GM18861 (cell line): ENCODE measurements at regions not wholly inside any gene's neighbourhood (a gene's known extent, or its start where the extent isn't known, plus 50 kb on each side); places are given as distances from the start of the nearest gene placed in this dataset.
"Not testable (repeated sequence)": the region's sequence is repeated elsewhere in the genome, so short reads cannot be mapped to it uniquely, and the experiment has no call there.

ENCODE experiments used
- ATAC-seq: cut with Tn5 transposase; IDR thresholded peaks from one replicate; pipeline ENCODE4 v1.9.1; 2021; ENCODE audit not compliant: unreplicated experiment

GRCh38 chr16:88227026-88227721, 155.6 kb upstream of the ZNF469 start:
- ATAC-seq, result not testable (repeated sequence)

DNA sequence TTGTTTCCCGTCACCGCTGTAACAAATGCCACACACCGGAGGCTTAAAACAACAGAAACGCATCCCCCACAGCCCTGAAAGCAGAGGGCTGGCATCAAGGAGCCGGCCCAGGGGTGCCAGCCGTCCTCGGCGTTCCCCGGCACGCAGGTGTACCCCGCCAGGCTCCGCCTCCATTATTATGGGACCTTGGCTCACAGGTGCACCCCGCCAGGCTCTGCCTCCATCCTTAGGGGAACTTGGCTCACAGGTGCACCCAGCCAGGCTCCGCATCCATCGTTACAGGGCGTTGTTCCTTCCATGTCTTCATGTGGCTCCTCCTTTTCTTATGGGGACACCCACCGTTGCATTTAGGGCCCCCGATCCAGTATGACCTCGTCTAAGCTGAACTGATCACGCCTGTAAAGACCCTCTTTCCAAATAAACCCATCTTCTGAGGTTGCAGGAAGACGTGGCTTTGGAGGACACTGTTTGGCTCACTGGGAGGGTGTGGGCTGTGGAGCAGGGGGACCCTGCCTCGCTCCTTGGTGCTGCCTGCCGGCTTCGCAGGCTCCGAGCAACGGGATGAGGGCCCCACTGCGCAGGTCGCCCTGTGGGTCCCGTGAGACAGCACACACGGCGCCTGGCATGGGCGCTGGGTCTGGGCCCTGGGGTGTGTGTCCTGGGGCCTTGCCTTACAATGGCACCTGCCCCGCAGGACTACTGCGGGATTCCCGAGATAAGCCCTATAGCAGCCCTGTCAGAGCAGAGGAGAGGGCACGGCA, 154.9 kb upstream of the ZNF469 start:
- ATAC-seq, result not testable (repeated sequence)

DNA sequence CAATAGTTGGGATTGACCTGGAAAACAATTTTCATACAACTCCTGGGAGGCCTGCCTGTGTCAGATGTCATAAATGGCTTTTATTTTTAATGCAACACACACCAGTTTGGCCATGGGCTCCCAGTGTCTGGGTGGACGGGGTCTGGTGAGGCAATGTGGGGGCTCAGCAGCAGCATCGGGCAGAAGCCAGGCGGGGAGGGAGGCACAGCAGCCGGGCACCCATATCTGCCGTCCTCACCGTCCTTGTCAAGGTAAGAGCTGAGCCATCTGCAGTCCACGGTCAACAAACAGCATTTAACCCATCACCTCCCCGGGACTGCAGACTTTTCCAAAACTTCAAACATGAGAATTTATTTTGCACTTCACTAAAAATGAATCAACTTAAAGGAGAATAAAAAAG, 154.0 kb upstream of the ZNF469 start:
- not testable (repeated sequence) for ATAC-seq

- not testable (repeated sequence) for ATAC-seq
Measured at GRCh38 chr16:88229710-88230109, 153.0 kb upstream of the ZNF469 start.

DNA sequence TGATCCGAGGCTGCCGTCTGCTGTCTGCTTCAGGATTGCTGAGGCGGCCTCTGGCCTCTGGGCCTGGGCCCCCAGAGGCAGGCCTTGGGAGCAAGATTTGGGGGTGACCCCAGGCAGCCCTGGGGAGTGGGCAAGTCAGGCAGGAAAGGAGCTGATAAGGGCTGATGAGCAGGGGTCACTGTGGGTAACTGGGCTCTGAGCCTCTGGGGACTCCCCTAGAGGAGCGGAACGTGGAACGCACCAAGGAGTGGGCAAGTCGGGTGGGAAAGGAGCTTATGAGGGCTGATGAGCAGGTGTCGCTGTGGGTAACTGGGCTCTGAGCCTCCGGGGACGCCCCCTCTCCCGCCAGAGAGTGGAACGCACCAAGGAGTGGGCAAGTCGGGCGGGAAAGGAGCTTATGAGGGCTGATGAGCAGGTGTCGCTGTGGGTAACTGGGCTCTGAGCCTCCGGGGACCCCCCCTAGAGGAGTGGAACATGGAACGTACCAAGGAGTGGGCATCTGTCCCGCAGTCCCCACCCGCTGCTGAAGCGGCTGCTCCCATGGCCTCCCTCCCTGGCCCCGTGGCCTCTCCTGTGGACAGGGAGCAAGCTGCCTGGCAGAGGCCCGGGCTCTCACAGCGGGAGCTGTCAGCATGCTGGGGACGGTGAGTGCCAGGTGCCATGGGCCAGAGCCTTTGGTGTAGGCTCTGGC, 152.3 kb upstream of the ZNF469 start:
- not testable (repeated sequence) for ATAC-seq

- not testable (repeated sequence) for ATAC-seq
Measured at GRCh38 chr16:88230967-88231615, 151.7 kb upstream of the ZNF469 start.

GRCh38 chr16:88231839-88232238, 150.9 kb upstream of the ZNF469 start:
- not testable (repeated sequence) for ATAC-seq

DNA sequence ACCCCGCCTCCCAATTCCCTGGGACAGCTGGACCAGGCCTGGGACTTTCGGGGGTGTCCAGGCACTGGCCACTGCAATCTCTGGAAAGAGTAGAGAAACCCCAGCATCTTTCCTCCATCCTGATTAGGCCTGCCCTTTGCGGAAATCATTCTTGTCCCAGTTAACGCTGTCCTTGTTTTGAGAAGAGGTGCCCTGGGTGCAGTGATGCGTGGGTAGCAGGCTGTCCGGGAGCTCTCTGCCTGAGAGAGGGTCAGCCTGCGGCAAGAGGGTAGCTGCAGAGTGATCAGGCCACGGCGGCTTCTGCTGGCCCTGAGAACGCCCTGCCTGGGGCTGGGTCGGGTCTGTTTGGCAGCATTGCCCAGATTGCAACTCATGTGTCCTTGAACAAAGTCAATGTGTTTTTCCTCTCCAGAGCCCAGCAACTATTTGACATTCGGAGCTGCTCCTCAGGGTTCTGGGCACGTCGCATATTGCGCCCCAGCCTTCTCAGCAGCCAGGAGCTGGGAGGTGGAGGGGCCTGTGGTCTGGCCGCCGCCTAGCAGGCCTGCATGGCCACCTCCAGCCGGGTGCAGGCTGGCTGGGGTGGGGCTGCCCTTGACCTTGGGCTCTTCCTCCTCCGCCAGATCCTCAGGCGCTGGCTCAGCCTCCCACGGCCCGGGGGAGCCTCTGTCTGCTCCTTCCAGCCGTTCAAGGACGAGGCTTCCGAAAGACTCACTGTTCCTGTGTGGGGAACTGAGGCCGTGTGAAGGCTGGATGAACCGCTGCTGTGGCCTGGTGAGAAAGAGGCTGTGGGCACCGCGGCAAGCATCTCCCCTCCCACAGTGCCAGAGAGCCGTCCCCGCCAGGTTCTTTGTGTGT, 150.1 kb upstream of the ZNF469 start:
- not testable (repeated sequence) for ATAC-seq

DNA sequence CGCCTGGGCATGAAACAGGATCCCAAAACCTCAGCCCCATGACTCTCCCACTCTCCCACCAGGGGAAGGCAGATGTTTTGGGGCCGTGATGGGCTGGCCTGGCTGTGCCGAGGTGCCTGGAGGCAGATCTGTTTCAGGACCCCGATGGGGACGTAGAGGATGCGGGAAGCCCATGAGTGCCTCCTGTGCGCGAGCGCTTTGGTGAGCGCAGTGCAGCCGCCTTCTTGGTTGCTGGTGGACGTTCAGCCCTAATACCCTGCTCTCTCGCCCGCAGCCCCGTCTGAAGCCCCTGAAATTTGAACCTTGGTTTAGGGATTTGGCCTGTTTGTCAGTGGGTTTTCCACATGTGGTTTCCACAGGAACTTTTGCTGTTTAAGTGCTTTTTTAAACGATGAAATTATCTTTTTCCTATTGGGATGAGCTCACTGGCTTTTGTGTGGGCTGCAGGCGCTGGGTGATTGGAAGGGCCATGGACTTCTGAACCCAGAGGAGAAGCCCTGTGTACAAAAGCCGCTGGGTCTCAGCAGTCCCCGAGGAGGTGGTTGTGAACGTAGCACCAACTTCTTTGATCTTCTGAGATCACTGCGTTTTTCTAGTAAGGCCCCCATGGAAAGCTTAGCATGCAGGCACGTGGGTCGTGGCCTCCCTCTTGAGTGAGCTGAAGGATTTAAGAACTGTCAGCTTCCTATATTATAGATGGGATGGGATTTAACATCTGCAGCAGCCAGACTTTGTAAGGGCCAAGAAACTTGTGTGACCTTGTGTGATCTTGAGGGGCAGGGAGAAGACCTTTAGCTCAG, 148.9 kb upstream of the ZNF469 start:
- ATAC-seq, result not testable (repeated sequence)

GRCh38 chr16:88234421-88235271, 148.1 kb upstream of the ZNF469 start:
- not testable (repeated sequence) for ATAC-seq

GRCh38 chr16:88235691-88236090, 147.1 kb upstream of the ZNF469 start:
- not testable (repeated sequence) for ATAC-seq

- ATAC-seq, result not testable (repeated sequence)
Measured at GRCh38 chr16:88236229-88236628, 146.5 kb upstream of the ZNF469 start.

GRCh38 chr16:88237314-88237713, 145.4 kb upstream of the ZNF469 start:
- not testable (repeated sequence) for ATAC-seq

DNA sequence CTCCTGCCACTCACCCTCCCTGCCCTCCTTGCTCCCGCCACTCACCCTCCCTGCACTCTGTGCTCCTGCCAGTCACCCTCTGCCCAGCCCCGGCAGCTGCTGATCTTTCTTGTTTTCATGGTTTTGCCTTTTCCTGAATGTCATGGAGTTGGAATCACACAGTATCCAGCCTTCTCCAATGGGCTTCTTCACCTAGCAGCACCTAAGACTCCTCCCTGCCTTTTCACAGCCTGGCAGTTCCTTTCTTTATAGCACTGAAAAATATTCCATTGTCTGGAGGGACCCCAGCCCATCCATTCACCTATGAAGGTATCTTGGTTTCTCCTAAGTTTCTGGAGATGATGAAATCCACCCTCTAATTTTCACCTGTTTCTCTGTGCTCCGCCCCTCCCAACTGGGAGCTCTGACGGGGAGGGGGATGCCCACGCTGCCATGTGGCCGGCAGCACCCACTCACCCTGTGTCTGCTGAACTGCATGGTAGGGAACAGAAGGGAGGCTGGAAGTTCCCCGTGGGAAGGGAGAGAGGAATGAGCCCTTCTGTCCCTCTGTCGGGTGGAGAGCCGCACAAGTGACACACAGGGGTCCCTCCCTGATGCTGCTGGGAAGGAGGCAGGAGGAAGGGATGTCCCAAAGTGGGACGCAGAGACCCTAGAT, 144.9 kb upstream of the ZNF469 start:
- not testable (repeated sequence) for ATAC-seq

- ATAC-seq, result peak; percentile 36
Measured at GRCh38 chr16:88238732-88239274, 144.0 kb upstream of the ZNF469 start.

DNA sequence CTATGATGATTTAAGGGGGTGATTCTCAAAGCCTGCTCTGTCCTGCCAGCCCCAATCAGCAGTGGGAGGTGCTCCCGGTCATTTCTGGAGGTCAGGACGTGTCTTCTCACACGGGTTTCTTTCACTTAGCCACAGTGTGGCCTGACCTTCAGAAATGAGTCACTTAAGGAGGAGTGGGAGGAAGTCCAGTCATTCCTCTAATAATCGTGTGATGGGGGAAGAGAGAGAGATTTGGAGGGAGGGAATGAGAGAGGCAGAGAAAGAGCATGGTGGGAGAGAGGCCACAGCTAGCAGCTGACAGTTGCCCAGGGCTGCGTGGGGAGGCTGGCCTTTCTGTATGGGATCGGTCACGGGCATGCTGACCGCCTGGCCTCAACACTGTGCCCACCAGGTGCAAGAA, 142.6 kb upstream of the ZNF469 start:
- not testable (repeated sequence) for ATAC-seq

DNA sequence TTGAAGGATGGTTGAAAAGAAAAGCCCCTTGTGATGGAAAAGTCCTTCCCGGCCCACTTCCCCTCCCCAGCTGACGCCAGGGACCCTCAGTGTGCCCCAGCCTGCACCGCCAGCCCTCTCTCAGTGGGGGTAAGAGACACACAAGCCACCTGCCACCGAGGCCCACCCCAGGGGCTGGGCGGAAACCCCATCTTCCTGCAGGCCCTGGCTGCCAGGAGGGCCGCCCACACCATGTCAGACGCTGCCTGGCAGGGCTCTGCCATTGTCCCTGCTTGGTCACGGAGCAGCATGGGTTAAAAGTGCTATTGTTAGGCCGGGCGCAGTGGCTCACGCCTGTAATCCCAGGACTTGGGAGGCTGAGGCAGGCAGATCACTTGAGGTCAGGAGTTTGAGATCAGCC, 142.0 kb upstream of the ZNF469 start:
- not testable (repeated sequence) for ATAC-seq
